NCI-H345 treated with DMSO at 0.1 percent for 48 hours (cell line): ENCODE measurements at regions not wholly inside any gene's neighbourhood (a gene's known extent, or its start where the extent isn't known, plus 50 kb on each side); places are given as distances from the start of the nearest gene placed in this dataset.
A peak's percentile ranks its signal among the peaks of the same experiment; 100 is the strongest.

Experiments
- DNase-seq: peaks from one replicate; lab custom pipeline; 2025; ENCODE audit not compliant: unreplicated experiment; lab: John Stamatoyannopoulos, UW

DNA sequence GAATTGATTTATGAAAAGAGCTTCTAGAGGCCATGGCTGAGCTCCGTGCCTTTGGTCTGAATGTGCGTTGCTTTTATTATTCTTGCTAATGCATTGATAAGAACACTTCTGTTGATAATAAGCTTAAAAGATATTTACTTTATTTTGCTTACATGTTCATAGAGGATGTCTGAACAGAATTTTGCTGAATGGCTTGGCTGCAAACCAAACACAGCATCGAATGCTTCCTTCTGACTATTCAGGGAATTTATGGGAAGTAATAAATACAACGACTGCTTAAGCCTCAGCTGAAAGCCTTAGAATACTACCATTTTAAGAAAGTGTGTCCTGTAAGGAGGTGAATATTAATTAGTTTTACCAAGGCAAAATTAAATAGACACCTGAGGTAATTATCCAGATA is 643.5 kb upstream of the POT1 start:
- DNase-seq = no peak

DNA sequence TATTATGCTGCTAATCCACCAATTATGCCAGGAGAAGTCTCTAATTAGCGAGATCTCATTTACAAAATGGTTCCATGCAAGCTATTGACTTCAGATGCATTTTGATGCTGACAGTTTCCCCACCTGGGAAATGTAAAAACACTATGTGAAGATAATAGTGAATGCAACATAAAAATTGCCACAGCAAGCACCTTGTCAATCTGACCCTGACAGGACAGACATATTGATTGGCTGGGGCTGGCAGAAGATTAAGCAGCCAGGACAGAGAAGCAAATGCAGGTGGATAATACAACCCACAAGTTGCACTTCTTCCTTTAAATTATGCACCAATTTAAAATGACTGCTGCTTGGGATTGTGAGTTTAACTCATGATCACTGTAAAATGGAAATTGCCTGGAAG is 642.8 kb upstream of the POT1 start:
- no peak for DNase-seq

DNA sequence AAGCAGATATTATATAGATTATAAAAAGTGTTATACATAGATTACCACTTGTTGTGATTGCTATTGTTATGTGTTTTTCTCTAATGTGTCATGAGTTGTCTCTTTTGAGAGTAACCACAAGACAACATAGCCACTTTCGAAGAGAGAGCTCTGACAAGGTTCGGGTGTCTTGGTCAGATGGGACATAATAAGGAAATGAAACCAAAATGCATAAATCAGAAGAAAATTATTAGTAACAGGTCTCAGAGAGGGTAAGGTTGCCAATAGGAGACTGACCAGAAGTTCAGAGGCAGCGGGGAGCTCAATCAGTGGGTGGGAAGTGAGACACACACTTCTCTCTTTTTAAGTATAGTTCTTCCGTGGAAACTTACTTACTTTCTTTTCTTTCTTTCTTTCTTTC is 639.2 kb upstream of the POT1 start:
- no peak for DNase-seq

DNA sequence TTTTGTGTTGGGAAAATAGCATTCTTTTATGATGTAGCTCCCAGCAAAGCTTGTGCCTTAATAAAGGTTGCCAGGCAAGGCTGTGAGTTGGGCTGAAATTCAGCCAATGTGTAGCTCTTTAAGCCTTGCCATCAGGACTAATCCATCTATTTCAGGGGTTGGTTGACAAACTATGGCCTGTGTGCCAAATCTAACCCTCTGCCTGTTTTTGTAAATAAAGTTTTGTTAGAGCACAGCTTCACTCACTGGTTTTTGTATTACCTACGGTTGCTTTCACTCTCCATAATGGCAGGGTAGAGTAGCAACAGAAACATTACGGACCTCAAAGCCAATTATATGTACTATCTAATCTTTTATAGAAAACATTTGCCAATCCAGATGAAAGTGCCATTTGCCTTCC is 638.1 kb upstream of the POT1 start:
- DNase-seq = no peak

DNA sequence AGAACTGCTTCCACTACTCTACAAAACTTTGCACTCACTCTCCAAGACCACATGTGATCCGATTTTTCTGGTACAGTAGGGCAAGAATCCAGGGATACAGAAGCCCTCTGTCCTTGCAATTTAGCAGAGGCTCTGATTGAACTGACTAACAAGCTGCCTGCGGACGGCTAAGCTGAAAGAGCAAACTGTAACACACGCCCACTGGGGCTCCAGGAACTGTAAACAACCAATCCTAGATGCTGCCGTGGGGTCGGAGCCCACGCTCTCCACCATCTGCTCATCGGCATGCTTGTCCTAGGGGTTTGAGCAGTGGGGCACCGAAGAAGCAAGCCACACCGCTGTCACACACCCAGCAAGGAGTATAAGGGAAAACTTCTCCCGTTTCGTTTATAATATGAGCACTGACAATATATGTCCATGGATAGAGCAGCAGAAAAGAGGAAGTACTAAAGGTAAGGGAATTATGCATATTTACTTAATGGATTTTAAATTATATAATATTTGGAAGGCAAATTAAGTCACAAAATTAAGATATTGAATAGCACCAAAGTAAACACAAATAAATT is 634.4 kb upstream of the POT1 start:
- DNase-seq = no peak

DNA sequence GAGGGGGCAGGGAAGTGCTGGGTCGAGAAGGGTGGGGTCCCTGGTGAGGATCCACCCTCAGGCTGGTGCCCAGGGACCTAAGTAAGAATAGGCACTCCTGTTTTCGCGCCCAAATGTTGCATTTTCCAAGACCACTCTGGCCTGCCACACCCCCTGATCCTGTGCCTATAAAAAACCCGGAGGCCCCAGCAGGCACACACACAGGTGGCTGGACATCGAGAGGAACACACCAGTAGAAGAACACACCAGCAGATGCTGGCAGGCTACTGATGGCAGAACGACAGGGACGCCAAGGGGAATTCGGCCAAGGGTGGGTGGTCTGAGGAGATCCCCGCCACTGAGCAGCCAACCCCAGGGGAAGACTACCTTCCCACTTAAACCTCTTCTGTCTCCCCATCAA is 633.9 kb upstream of the POT1 start:
- DNase-seq = no peak

DNA sequence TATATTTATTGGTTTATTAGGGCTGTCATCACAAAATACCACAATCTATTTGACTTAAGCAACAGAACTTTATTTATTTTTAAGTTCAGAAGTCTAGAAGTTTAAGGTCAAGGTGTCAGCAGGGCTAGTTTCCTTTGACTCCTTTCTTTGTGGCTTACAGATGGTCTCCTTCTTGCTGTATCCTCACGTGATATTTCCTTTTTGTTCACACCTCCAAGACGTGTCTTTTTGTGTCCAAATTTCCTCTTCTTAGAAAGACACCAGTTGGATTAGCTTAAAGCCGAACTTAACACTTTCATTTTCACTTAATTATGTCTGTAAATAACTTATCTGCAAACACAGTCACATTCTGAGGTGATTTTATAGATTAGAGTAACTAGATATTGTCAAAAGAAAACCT is 631.4 kb upstream of the POT1 start:
- no peak for DNase-seq

DNA sequence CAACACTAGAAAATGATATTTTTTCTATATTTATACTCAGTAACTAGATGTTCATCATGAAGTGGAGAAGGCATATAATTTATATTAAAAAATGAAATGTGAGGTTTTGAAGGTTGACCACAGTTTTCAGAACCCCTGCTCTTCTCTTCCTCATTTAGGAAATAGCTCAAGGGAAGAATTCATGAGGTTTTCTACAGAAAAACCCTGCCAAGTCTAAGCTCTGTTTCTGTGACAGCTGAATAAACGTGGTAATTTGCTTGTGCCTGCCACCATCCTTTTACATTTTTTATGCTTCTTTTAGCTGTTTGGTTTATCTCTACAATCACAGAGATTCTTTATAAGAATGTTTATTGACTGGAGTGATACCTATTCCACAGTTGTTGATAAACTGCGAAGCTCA is 630.3 kb upstream of the POT1 start:
- no peak for DNase-seq

DNA sequence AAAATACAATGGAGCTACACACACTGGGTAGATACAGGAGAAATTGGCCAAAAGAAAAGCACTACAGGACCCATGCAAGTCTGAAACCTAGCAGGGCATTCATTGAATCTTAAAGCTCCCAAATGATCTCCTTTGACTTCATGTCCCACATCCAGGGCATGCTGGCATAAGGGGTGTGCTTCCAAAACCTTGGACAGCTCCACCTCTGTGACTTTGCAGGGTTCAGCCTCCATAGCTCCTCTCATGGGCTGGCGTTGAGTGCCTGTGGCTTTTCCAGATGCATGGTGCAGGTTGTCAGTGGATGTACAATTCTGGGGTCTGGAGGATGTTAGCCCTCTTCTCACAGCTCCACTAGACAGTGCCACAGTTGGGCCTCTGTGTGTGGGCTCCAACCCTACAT is 626.3 kb upstream of the POT1 start:
- no peak for DNase-seq

DNA sequence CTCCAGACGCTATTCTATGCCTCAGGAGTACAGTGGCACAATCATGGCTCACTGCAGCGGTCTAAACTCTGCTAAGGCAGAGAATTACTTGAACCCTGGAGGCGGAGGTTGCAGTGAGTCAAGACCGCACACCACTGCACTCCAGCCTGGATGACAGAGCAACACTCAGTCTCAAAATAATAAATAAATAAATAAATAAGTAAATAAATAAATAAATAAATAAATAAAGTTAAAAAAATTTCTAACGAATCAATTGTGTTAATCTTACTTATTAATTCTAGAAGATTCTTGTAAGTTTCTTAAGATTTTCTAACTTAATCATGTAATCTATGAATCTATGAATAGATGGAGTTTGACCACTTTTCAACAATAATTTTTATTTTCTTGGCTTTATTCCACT is 621.4 kb upstream of the POT1 start:
- no peak for DNase-seq

DNA sequence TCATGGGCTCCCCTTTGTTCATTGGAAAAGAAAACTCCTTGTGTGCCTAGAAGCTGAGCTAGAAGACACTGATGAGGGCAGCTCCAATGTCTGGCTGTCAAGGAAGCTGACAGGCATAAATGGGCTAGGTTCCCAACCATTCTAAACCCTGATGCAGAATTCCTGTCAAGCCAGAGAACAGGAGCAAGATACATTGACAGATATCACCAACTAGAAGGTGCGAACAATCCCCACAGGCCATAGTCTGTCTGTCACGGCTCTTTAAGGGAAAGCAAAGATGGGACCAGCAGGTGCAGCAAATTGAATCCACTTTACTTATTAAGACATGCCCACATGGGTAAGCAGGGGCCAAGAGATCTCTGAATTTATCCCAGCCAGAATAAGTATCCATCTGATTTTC is 617.9 kb upstream of the POT1 start:
- DNase-seq = no peak

DNA sequence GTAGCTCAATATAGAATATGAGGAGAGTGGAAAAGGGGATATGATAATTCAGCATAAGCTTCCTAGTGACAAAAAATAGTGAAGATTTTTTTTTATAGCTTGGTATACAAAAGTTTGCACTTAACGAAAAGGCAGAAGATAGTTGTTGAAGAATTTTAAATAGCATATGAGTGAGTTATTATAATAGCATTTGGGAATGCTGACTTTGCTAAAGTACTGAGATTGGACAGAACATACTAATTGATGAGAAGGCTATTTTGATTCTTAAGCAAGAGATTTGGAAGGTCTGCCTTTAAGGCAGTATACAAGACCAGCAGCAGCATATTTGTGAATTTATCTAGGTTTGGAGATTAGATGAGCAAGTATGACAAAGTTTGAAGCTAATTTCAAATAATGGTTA is 600.9 kb upstream of the POT1 start:
- DNase-seq = no peak

DNA sequence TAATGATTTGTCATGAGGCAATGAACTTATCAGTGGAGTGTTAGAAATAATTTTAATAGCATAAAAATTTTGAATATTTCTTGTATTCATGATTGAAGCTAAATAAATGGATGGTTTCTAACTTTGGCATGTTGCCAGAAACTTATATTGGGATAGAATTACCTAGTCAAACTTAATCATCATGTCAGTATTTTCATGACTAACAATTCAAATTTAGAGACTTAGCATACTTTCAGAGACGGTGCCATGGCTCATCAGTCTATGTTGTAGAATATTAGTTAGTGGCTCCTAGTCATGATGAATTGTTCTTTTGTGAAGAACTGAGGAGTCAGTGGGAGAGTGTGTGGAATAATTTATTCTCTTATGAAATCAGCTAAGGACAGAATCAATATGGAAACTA is 599.6 kb upstream of the POT1 start:
- DNase-seq = no peak

DNA sequence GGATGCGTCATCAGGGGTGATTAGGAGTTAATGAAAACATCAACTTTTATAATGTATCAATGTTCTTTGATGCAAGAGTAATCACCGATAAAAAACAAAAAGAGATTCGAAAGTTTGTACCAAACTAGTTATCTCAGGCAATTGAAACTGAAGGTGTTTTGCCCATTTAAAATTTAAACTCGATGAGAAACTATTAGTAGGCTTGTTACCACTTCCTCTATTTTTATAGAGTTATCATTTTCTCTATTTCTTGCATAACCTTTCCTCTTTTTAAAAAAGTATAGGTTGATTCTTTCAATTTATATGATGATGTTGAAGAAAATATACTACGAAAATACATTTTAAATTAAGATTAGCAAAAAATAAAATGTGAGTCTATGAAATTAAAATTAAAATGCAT is 597.3 kb upstream of the POT1 start:
- DNase-seq = no peak

DNA sequence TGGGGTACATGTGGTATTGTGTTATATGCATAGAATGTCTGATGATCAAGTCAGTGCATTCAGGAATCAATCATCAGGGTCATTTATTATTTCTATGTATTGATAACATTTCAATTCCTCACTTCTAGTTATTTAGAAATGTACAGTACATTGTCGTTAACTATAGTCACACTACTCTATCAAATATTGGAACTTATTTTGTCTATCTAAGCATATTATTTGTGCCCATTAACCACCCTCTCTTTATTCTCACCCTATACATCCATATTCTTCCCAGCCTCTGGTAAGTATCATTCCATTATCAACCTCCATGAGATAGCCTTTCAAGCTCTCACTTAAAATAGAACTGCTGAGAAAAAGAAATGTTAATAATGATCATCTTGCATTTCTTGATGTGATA is 596.5 kb upstream of the POT1 start:
- DNase-seq = no peak

DNA sequence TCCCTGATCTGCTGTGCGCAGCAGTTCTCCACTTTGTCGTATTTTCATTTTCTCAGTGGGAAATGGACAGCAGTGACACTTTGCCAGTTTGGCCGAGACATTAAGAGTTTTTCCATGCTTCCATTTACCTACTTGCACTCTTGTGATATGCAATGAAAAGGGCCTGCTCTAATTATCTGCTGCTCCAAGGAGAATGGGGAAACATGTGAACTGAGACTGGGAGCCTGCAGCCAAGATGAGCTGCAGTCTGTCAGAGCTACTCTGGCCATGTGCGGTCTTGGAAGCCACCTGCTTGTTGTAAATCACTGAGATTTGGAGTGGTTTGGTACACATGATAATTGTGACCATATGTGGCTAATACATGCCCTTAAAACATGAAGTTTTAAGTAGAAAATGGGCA is 586.6 kb upstream of the POT1 start:
- peak; percentile 8 for DNase-seq

DNA sequence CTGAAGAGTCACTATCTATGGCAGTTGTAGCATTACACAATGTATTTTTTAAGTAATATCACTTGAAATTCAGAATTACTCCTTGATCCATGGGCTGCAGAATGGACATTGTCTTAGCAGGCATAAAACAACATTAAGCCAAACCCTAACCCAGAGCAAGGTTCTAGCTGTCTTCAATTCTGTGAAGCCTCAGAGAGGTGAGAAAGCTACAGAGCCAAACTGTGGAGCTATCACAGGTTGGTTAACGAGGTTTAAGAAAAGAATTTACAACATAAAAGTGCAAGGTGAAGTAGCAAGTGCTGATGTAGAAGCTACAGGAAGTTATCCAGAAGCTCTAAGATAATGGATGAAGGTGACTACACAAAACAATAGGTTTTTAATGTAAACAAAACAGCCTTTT is 582.7 kb upstream of the POT1 start:
- no peak for DNase-seq

DNA sequence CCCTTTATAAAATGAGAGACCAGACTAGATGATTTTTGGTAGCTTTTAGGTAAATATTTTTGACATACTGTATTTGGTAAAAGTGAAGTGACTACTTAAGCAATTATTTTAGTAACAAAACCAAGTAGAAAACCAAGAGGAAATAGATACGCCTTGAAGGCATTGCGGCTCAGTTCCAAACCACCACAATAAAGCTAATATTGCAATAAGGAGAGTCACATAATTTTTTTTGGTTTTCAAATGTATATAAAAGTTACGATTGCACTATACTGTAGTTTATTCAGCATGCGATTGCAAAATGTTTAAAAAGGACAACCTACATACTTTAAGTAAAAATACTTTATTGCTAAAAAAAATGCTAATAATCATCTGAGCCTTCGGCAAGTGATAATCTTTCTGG is 581.7 kb upstream of the POT1 start:
- no peak for DNase-seq

DNA sequence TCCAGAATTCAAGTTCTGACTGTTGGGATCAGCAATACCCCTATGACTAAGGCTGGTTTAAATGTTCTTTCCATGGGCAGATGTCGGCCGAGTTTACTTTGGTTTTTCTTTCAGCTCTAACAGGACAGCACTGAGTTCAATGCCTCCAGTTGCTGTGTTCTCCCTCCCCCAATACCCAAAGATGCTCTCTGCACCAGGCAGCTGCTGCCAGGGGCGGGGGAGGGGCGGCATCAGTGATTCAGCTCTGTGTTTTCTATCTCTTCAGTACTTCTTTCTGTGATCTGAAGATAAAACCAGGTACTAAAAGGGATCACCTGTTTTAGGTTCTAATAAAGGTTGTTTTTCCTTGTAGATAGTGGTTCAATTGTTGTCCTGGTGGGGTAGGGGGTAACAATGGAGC is 576.7 kb upstream of the POT1 start:
- DNase-seq = no peak

DNA sequence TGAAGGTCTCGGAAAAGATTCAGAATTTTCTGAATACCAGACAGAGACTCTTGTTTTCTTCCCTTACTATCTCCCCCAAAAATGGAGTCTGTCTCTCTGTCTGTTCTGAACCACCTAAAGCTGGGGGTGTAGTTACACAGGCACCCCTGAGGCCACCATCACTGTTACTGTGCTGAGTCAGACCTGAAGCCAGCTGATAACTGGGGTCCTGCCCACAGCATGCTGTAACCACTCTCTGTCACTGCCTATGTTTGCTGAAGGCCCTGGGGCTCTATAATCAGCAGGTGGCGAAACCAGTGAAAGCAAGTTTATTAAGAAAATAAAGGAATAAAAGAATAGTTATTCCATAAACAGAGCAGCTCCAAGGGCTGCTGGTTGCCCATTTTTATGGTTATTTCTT is 575.2 kb upstream of the POT1 start:
- DNase-seq = no peak

DNA sequence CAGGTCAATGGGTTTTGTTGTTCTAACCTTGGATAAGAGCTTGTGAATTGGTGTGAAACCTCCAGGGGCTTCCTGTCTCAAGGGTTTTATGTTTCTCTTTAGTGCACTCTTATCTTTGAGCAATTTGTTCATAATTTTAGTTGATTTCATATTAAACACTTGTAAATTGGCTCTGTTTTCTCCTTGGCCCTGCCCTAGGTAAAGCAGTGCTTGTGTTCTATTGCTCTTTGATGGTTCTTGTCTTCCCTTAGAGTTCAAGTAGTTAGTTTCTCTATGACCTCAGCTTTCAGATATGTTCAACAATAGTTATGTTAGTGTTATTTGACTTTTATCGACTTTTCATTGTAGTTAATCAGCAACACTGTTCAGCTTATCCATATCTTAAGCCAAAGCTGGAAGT is 566.4 kb upstream of the POT1 start:
- DNase-seq = no peak

DNA sequence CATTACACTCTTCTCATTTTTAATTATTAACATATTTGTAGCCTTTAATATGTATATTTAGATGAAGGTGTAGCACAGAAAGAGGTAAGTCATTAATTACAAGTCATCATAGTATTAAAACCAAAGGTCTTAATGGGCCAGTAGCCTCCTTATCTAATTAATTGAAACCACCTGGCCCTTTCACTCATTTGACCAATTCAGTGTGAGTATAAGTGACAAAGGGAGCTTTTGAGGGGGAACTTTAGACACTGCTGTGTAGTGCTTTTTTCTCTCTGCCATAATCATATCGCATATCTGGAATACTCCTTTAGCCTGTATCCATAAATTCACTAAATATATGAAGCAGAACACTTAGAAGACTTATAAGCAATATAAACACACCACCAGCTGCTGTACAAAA is 562.9 kb upstream of the POT1 start:
- no peak for DNase-seq

DNA sequence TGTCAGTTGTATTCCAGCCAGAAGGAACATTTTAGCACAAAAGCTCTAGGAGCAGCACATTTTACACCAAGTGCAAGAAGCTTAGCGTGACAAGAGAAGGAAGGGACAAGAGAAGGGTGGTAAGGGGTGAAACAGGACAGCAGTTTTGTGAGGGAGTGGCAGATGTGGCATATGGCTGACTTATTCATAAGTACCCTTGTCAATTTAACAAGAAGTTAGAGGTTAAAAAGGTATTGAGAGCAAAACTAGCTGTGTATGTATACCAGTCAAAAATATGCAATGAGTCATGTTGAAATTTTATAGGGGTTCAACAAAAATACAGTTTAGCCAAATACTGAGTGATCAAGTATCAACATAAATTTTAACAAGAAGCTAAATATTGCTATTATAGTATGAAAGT is 561.5 kb upstream of the POT1 start:
- DNase-seq = no peak

DNA sequence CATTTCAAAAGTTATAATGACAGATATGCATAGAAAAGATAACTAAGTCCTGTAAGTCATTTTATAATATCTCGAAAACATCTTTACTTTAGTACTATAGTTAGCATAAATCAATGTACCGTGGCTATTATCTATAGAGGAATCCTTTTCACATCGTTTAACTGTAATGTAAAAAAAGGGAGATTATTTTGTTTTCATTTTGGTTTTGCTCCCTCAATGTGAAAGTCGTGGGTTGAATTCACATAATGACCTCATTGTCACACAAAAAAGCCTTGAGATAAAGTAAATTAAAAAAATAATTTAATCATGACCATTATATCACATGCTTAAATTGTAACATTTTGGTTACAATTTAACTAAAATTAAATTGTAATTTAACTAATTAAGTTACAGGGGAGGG is 560.5 kb upstream of the POT1 start:
- no peak for DNase-seq
